TTC549 (cell line): ENCODE measurements at regions not wholly inside any gene's neighbourhood (a gene's known extent, or its start where the extent isn't known, plus 50 kb on each side); places are given as distances from the start of the nearest gene placed in this dataset.

ENCODE experiments used
- FAIRE-seq: peaks from 2 replicates; lab custom pipeline; 2012; peaks lifted over from hg19 to GRCh38; lab: Jason Lieb, UNC

DNA sequence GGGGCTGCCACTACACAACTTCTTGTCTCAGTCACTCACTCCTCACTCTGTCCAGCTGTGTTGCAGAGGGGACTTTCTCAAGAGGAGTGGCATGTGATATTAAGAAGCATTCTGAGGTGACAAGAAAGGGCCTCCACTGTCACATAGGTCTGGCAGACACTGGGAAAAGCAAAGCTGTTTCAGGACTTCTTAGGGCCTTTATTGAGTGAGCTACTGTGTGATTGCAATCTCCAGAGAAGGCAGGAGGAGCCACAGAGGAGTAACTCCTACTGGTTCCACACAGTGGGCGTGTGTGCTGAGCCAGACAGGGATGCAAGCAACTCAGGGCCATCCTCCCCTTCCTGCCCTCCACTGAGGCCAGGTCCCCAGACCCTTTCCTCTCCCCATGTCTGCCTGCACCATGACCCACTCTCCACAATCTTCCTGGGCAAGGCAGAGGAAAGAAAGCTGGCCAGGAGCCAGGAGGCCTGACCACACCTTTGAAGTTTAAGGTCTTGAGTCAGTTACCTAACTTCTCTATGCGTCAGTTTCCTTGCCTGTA lies 262.0 kb upstream of the ZMIZ1 start:
- no peak for FAIRE-seq

DNA sequence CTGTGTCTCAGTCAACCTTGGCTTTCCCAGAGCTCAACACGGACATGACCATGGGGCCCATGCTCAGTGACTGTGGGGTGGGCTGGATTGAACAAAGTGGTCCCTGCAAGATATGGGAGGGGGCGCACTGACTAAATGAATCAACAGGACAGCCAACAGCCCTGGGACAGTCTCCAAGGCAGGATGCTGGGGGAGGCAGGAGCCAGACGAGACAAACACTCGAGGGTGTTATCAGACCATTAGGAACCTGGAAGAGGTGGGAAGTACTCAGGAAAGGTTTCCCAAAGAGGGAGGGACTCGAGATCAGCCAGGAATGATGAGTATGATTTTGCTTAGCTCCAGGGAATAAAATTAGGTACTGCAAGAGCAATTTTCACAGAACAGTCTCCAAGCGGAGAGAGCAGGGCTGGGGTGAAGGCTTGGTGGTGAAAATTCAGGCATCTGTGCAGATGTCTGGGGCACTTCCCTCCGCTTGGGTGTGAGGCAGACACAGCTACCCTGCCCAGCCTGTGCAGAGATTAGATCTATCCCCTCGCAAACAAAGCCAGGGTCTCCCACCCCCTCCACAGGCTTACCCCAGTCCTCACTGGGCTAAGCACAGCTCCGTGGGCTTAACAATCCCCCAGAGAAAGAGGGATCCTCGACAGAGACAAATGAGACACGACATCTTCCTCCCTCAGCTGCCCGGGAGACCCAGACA lies 261.1 kb upstream of the ZMIZ1 start:
- FAIRE-seq, result no peak

DNA sequence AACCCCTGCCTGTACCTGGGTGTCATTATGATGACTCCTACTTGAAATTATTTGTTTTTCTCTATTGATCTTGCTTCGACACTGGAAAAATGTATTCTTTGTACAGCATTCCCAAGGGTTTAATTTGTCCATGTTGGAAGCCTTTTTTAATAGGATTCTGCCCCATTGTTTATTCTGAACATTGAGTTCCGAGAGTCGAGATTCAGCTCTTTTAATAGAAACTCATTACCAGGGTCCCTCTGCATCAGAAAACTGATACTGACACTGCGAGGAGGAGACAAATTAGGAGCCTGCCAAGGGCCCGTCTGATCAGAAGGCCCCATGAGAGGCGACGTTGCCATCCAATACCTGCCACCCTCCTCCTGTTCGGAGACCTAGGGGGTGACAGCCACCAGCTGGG lies 260.5 kb upstream of the ZMIZ1 start:
- FAIRE-seq, result no peak

DNA sequence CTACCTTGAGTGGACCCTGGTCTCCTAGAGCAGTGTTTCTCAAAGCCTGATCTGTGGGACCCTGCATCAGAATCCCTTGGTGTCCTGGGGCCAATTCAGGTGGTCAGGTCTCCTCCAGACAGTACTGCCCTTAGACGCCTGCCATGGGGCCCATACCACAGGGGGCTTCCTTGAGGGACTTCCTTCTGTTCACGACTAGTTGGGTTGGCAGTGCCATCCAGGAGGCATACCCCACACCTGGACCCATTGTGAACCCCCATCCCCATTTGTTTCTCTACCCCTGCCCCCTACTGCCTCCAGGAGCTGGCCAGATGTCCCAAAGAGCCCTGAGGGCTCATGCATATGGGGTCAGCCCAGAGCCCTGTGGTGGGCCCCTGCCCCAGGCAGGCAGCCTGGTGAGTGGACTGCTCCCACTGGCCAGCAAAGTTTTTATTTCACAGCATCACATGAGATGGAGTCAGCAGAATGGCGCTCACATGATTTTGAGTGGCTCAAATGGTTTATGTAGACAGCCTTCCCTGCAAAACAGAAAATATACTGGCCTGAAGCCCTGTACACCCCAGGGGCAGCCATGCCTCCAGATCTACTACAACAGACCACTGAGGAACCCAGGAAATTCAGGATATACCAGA lies 259.9 kb upstream of the ZMIZ1 start:
- no peak for FAIRE-seq

DNA sequence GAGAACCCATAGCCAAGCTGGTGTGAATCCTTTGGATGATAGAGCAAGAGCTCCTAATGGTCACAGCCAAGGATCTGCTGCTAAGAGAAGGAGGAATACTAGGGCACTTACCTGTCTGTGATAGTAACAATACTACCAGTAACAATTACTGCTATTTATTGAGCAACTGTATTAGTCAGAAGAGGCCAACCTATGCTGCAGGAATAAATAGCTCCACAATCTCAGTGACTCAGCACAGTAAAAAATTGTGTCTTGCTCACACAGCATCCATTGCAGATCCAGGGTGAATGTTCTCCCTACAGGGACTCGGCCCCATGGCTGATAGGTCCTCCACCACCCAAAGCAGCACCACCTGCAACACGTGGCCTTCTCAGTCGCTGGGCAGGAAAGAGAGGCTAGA lies 257.6 kb upstream of the ZMIZ1 start:
- no peak for FAIRE-seq

DNA sequence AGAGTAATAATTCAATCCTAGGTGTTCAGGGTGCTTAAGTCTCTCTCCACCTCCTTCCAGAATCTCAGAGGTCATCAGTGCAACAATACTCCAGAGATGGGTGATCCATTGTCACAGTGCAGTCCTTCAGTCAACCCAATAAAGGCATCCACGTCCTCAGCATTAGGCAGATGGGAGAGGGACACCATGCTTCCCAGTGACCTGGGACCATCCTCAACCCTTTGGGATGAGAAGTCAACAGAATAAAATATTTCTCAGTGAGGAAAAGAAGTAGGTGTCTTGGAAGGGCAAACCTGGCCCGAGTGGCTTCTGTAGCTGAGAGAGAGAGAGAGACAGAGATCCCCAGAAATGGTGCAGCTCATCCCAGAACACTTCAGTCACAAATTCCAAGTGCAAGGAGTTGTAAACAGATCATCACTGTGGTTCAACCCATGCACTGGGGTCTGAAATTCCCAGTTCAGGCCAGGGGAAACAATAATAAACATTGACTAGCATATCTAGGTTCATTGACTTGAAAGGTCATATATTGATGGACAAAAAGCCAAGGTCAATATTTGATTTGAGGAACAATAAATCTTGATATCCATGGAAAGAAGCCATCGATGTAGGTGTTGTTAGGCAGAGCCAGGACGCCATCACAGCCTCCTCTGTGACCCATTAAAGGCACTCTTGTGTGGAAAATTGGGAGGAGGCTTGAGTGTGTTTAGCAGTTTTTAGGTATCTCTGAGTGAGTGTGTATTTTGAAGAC lies 256.0 kb upstream of the ZMIZ1 start:
- FAIRE-seq, result no peak

DNA sequence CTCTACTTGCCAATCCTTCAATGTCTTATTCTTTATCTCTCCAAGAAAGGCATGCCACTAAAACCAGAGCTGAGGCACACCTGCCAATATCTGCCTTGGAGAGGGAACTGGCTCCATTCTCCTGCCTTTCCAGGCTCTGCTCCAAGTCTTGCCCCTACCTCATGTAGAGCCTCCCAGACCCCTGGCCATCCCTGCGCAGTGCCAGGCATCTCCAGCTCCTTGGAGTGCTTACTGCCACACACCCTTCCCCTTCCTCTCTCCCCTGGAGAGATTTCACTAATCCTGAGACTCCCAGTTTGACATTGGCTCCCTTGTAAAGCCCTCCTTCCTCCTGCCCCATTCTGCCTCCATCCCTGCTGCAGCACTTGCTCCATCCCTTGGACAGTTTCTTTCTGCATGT lies 255.2 kb upstream of the ZMIZ1 start:
- FAIRE-seq, result no peak

DNA sequence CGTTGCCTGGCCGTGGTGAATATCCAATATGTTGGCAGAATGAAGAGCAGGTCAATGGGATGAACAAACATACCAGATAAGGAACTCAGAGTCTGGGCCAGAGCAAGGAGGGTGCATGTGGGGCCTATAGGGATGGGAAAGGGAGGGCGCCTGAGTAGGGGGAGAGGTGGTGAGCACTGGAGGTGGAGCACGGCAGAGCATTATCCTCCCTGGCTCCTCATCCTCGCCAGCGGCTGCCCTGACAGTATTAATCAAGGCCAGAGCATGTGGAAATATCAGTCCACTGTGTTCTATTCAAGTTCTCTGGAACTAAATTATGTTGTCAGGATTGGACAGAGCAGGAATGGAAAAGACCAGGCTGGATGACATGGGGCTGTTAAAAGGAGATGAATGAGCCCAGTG lies 254.8 kb upstream of the ZMIZ1 start:
- no peak for FAIRE-seq

DNA sequence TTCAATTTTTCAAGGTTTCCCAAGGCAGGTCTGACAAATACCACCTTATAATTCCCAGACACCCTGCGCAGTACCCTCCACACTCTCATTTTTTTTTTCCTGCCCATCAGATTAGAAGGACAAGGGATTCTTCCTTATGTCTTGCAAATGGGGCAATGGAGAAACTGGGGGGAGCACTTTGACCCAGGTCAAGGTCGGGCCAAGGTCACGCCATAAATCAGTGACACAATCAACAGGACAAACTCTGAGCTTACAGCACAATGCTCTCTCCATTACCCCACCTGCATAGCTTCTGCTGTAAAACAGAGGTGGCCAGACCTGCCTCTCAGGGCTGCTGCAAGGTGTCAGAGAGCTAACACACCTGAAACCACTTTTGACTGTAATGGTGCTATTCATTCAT lies 254.4 kb upstream of the ZMIZ1 start:
- FAIRE-seq, result no peak

DNA sequence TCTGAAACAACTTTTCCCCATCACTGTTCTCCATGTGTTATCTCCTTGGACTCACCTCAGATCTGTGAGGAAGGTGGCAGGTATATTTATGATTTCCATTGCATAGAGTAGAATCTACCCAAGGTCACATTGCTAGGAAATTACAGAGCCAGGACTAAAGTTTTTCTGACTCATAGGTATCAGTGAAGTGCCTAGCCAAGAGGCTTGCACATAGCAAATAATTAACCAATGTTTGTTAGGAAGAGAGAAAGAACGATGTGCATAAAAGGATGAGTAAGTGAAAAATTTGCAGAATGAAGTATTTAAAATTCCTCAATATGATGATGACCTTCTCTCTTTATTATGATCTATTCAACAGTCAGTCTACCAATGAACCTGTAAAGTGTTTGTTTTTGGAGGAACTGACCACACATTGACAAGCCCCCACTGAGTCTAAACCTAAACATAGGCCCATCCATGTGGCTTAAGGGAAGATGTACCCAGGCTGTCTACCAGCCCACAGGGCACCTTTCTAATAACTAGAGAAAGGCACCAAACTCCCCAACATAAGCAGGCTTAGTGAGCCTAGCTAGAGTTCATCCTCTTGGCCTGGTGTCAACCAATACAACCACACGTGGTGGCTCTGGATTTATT lies 252.9 kb upstream of the ZMIZ1 start:
- FAIRE-seq, result no peak

DNA sequence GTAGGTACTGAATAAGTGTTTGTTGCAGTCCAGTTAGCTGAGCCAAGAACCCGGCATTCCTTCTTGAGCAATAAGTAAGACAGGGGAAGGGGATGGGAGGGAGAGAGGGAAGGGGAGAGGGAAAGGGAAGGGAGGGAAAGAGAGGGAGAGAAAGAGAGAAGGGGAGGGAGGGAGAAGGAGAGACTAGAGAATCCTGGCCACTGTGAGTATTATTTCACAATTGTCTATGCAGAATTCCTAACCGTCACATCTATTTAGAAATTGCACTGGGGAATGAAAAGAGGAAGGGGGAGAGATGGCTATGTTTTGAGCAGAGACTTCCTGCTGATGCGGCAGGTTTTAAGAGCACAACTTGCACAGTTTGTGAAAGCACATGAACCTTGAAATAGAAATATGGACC lies 251.4 kb upstream of the ZMIZ1 start:
- no peak for FAIRE-seq

DNA sequence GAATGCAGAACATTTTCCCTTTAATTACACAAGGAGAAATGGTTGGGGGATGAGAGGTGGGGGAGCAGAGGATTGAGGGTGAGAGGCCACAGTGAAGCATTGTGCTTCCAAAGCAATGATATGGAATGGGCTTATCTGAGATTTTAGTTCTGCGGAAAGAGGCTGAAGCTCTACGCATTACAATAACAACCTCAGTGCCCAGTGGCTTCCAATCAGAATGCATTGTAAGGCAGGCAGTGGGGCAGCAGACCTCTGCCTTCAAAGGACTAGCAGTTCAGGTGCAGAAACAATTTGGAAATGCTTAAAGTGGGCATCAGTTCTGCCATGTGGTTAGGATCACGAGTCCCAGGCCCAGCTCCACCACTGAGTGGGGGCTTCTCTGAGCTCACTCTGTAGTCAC lies 251.0 kb upstream of the ZMIZ1 start:
- FAIRE-seq, result no peak

DNA sequence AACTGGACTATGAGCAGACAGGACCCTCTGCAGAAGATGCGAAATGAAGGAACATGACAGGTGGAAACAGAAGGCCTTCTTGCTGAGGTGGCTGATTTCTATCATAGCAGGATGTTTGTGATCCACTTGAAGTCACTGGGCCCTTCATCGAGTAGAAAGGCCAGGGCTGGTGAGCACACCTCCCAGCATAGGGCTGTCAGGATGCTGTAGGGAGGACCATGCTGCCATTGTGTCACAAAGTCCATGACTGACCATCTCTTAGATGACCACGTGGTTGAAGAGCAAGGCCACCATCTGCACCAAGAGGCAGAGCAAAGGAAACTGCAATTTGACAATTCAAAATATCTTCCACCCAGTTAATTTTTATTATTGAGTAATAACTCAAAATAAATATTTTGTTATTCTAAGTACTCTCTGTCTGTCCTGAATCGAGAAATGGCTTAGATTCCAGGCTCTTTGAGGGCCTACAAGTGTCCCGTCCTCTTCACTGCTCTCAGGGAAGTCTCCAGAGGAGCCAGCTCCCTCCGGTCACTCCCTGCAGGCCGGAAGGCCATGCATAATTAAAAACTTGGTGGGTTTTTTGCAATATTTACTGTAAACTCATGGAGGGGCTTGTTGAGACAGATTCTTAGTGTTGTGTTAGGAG lies 249.3 kb upstream of the ZMIZ1 start:
- FAIRE-seq, result no peak

DNA sequence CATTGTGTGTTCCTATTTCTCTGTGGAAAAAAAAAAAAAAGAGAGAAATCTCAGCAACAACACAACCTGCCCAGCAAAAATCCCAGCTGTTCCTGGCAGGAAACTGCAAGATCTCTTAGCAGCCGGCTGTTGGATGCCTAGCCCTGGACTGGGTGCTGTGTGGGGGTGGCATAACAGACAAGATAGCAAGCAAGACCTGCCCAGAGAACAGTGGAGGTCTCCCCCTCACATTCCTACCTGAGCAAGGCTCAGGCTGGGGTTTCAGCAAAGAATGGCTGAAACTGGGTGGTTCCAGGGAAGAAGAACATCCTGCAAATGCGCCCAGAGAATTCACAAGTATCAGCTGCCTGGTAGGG lies 248.8 kb upstream of the ZMIZ1 start:
- FAIRE-seq, result no peak

DNA sequence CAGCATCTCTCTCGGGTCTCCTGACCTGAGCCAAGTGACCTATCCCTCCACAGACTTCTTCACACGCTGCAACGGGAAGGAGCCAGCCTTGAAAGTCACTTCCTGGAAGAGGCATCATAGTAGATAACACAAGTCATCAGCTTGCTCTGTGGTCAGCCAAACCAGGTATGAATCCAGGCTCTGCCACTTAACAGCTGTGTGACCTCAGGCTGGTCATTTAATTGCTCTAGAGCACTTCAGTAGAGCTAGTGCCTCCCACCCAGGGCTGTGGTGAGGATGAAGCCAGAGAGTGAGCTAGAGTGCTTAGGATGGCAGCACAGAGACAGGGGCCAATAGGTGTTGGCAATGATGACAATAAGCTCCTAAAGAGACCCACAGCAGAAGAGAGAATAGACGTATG lies 247.7 kb upstream of the ZMIZ1 start:
- FAIRE-seq, result no peak

DNA sequence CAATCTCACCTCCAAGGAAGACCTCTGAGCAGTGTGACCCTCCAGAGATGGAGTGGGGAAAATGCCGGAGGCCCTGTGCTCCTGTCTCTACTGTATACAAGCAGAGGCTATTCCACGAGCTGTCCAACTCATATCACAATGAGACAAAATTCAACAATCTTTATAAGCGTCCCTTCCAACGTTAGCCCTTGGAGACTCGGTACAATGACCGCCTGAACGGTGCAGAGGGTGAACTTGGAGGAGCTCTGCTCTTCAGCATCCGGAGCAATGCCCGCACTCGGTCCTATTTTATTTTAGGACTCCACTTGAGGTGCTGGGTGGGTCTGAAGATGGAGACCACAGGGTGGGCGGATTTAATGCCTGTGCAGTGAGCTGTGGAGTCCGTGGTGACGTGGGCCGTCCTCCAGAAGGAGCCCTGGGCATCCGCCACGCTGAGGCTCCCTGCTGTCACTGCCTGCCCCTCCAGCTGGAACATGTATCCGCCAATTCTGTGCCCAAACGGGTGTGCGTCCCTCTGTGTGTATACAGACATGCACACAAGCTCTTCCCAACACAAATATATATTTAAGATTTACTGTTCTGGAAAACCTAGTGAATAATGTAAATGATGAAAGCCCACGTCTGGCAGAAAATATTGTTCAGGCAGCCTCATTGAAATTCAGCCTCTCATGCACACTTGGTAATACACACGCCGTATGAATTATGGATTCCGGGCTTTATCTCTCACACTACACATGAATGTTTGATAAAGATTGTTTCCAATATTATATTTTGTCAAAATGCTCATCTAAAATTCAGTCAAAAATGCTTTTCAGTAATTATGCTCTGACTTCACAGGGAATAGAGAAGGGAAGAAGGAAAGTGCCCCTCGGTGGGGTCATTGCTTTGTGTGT lies 239.9 kb upstream of the ZMIZ1 start:
- no peak for FAIRE-seq

DNA sequence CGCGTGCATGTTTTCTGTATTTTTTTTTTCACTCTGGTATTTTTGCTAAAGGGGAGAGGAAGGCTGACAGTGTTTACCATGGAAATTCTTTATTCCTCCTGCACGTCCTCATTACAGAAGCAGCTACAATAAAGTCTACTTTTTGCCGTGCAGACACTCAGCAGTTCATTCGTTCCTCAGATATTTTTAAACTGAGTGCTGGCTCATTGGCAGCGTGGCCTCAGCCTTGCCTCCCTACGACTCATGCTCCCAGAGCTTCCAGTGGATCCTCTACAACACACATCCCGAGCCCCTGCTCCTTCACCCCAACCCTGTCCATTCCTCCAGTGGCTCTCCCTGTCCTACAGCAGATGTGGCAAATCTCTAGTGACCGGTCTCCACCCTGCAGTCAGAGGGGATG lies 239.2 kb upstream of the ZMIZ1 start:
- FAIRE-seq, result no peak

DNA sequence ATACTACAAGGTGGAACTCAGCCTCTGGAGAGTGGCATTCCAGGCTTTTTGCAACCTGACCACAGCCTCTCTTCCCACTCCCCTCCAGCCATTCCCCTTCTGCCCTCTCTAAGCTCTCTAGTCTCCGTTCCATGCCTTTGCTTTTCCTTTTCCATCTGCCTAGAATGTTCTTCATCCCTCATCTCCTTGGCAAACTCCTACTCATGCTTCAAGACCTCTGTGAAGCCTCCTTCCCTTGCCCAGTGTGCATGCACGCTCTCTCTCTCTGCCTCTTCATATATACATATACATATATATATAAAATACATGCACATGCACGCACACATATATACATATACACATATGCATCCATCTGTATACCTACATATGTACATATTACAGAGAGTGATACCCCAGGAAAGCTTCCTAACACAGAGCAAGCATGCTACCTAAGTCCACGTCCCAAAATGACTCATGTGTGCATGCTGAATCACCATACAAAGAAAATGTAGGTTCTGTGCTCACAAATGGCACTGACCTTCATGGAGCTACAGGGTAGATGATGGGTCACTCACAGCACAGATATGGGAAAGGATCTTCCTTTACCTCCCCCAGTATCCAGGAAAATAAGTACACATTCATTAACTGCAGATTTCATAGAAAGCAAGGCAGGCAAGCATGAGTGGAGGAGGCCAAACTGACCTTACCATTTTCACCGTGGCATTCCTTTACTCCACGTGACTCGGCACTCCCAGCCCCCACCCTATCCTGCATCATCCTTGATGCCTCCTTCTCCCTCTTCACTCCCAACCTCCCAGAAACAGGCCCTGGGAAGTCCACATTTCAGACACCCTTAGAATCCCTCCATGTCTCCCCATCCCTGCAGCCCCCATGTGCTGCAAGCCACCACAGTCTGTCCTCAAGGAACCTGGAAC lies 238.4 kb upstream of the ZMIZ1 start:
- no peak for FAIRE-seq

DNA sequence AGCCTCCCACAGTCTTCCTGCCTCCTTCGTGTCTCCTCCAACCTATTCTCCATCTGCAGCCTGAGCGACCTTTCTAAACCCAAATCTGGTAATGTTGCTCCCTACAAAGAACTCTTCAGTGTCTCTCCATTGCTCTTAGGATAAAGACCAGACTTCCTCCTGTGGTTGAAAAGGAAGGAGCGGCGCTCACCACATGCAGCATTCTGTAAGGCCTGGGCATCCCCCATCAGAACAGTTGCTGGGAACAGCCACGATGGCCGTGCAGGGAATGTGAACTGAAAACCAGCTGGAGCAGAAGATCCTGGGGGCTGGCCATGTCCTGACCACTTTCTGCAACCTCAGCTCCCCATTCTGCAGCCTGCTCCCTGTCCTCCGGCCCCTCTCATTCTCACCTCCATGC lies 237.8 kb upstream of the ZMIZ1 start:
- FAIRE-seq, result no peak

DNA sequence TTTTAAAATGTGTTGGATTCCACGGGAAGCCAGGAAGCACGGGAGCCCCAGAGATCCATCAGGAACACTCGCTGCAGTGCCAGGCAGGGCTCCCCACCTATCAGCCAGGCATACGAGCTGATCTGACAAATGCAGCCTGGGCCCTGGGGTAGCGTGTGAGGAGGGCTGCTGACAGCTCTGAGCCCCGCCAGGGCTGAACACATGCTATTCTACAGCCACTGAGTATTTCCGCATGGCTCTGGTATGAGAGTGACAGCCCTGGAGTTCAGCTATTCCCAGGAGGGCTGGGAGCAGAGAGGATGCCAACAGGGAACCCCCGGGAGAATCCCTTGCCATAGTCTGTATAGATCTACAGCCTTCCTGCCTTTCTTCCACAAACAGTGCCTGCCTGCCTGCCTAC lies 237.3 kb upstream of the ZMIZ1 start:
- FAIRE-seq, result no peak
